Panc1 (cell line): ENCODE measurements at regions not wholly inside any gene's neighbourhood (a gene's known extent, or its start where the extent isn't known, plus 50 kb on each side); places are given as distances from the start of the nearest gene placed in this dataset.

Source experiments
- CTCF ChIP-seq: fragments of 450-650 bp; IDR thresholded peaks from 2 replicates; pipeline ENCODE4 v1.5.1; 2017; ENCODE audit warnings: mild to moderate bottlenecking
- POLR2AphosphoS5 ChIP-seq: IDR thresholded peaks from 2 replicates; pipeline ENCODE4 v1.6.1; 2012; ENCODE audit warnings: mild to moderate bottlenecking, low read depth, low read length, moderate library complexity
- REST ChIP-seq, 2 experiments: IDR thresholded peaks; 2 replicates each; pipeline ENCODE4 v1.6.1; 2011 to 2012; ENCODE audit warnings: low read depth in 2 of 2, control low read depth in 1 of 2, low read length in 1 of 2, mild to moderate bottlenecking in 1 of 2, moderate library complexity in 1 of 2; ENCODE audit not compliant: insufficient read depth in 1 of 2

- TF ChIP-seq CTCF, result no peak
- TF ChIP-seq REST (IDR thresholded peaks at IDR 0.05; ENCODE audit: insufficient read depth in 1 of 2, low read depth in 2 of 2, low read length in 1 of 2), result no peak
- TF ChIP-seq POLR2AphosphoS5, result no peak
Observed at GRCh38 chr9:23162789-23163188, 663.3 kb downstream of the ELAVL2 start.
